SK-N-SH treated with all-trans-retinoic acid at 6 μM for 48 hours (cell line): ENCODE measurements at regions not wholly inside any gene's neighbourhood (a gene's known extent, or its start where the extent isn't known, plus 50 kb on each side); places are given as distances from the start of the nearest gene placed in this dataset.

Experiments used
- ATAC-seq: fragments of 200-7000 bp; cut with Tn5 transposase; 3 replicates; pipeline ENCODE4 v1.9.1; 2020; ENCODE audit warnings: mild to moderate bottlenecking, moderate library complexity
- ARNTL ChIP-seq: fragments of 450-650 bp; formaldehyde crosslinking; IDR thresholded peaks from 2 replicates; pipeline ENCODE4 v1.5.0; 2020; ENCODE audit warnings: low read depth, mild to moderate bottlenecking, moderate library complexity, borderline replicate concordance
- BACH2 ChIP-seq: fragments of 250-450 bp; sonication (Bioruptor Pico); IDR thresholded peaks from 2 replicates; pipeline ENCODE4 v1.9.0; 2021; ENCODE audit warnings: mild to moderate bottlenecking, borderline replicate concordance
- CREB5 ChIP-seq: fragments of 250-450 bp; sonication (Bioruptor Pico); IDR thresholded peaks from 2 replicates; pipeline ENCODE4 v1.5.1; 2020; ENCODE audit warnings: low read depth, mild to moderate bottlenecking, moderate library complexity
- CSRNP3 ChIP-seq: fragments of 250-450 bp; sonication (Bioruptor Pico); IDR thresholded peaks from 2 replicates; pipeline ENCODE4 v1.5.1; 2021; ENCODE audit warnings: mild to moderate bottlenecking, moderate library complexity
- ESRRG ChIP-seq: fragments of 250-450 bp; sonication (Bioruptor Pico); IDR thresholded peaks from 2 replicates; pipeline ENCODE4 v1.6.1; 2021; ENCODE audit warnings: mild to moderate bottlenecking
- ISL1 ChIP-seq: fragments of 250-450 bp; sonication (Bioruptor Pico); IDR thresholded peaks from 2 replicates; pipeline ENCODE4 v2.1.2; 2022; ENCODE audit warnings: mild to moderate bottlenecking, moderate library complexity
- PATZ1 ChIP-seq: fragments of 250-450 bp; sonication (Bioruptor Pico); IDR thresholded peaks from 2 replicates; pipeline ENCODE4 v1.8.0; 2020; ENCODE audit warnings: mild to moderate bottlenecking, moderate library complexity, borderline replicate concordance
- POU6F1 ChIP-seq: fragments of 250-450 bp; sonication (Bioruptor Pico); IDR thresholded peaks from 2 replicates; pipeline ENCODE4 v1.8.0; 2021; ENCODE audit warnings: low read depth, mild to moderate bottlenecking, moderate library complexity, borderline replicate concordance
- PPARA ChIP-seq: fragments of 250-450 bp; sonication (Bioruptor Pico); IDR thresholded peaks from 2 replicates; pipeline ENCODE4 v1.5.0; 2020; ENCODE audit warnings: mild to moderate bottlenecking, borderline replicate concordance
- RARB ChIP-seq: fragments of 250-450 bp; sonication (Bioruptor Pico); IDR thresholded peaks from 2 replicates; pipeline ENCODE4 v1.8.0; 2021; ENCODE audit warnings: mild to moderate bottlenecking, moderate library complexity
- SNAI2 ChIP-seq: fragments of 250-450 bp; sonication (Bioruptor Pico); IDR thresholded peaks from 2 replicates; pipeline ENCODE4 v1.5.0; 2020; ENCODE audit warnings: mild to moderate bottlenecking, moderate library complexity
- TCF4 ChIP-seq: fragments of 250-450 bp; sonication (Bioruptor Pico); IDR thresholded peaks from 2 replicates; pipeline ENCODE4 v1.8.0; 2021; ENCODE audit warnings: mild to moderate bottlenecking, moderate library complexity, borderline replicate concordance
- TOX ChIP-seq: fragments of 250-450 bp; sonication (Bioruptor Pico); IDR thresholded peaks from 2 replicates; pipeline ENCODE4 v1.8.0; 2021; ENCODE audit warnings: mild to moderate bottlenecking, moderate library complexity, borderline replicate concordance
- TSHZ2 ChIP-seq: fragments of 250-450 bp; sonication (Bioruptor Pico); IDR thresholded peaks from 2 replicates; pipeline ENCODE4 v1.5.0; 2020; ENCODE audit warnings: mild to moderate bottlenecking, moderate library complexity
- ZC3H10 ChIP-seq: fragments of 250-450 bp; sonication (Bioruptor Pico); IDR thresholded peaks from 2 replicates; pipeline ENCODE4 v1.5.1; 2021; ENCODE audit warnings: mild to moderate bottlenecking, moderate library complexity
- ZFP30 ChIP-seq: fragments of 450-650 bp; formaldehyde crosslinking; IDR thresholded peaks from 2 replicates; pipeline ENCODE4 v1.5.0; 2022; ENCODE audit warnings: mild to moderate bottlenecking, moderate library complexity
- ZNF565 ChIP-seq: fragments of 450-650 bp; formaldehyde crosslinking; conservative IDR thresholded peaks from 2 replicates; pipeline ENCODE4 v1.5.0; 2020; ENCODE audit warnings: low read depth, mild to moderate bottlenecking, moderate library complexity
- ZNF70 ChIP-seq: fragments of 450-650 bp; formaldehyde crosslinking; IDR thresholded peaks from 2 replicates; pipeline ENCODE4 v1.5.0; 2020; ENCODE audit warnings: mild to moderate bottlenecking, moderate library complexity

GRCh38 chr11:115103921-115104320 lies 400.3 kb downstream of the CADM1 start (continued):
- no peak for TF ChIP-seq TSHZ2
- no peak for TF ChIP-seq ARNTL (CRISPR knock-in tag)
- TF ChIP-seq ZNF70 (CRISPR knock-in tag) = no peak
- no peak for TF ChIP-seq CSRNP3 (CRISPR knock-in tag)
- TF ChIP-seq PPARA (CRISPR knock-in tag) = no peak
- TF ChIP-seq TCF4 (CRISPR knock-in tag) = no peak
- TF ChIP-seq SNAI2 = no peak
- TF ChIP-seq, all 23 proteins: peak for 0

GRCh38 chr11:115104851-115105453 lies 399.3 kb downstream of the CADM1 start:
- ATAC-seq = no peak
- TF ChIP-seq ZNF565 (CRISPR knock-in tag) (no peak), RARB (CRISPR knock-in tag) (no peak)

- ATAC-seq = no peak
- TF ChIP-seq ESRRG (CRISPR knock-in tag) (no peak), PATZ1 (CRISPR knock-in tag) (no peak), BACH2 (CRISPR knock-in tag) (no peak), TOX (CRISPR knock-in tag) (no peak), ZC3H10 (no peak), CREB5 (CRISPR knock-in tag) (no peak), ZNF565 (CRISPR knock-in tag) (no peak), ZFP30 (CRISPR knock-in tag) (no peak), PPARA (CRISPR knock-in tag) (no peak), TSHZ2 (no peak), ISL1 (no peak), ZNF70 (CRISPR knock-in tag) (no peak)
These were observed 393.1 kb downstream of the CADM1 start for GRCh38 chr11:115111066-115111465.

GRCh38 chr11:115112754-115113153 lies 391.5 kb downstream of the CADM1 start:
- TF ChIP-seq TCF4 (CRISPR knock-in tag) = no peak
- TF ChIP-seq POU6F1 (CRISPR knock-in tag) = no peak
- no peak for TF ChIP-seq BACH2 (CRISPR knock-in tag)
- no peak for TF ChIP-seq PPARA (CRISPR knock-in tag)
- TF ChIP-seq CREB5 (CRISPR knock-in tag) = no peak
- TF ChIP-seq ESRRG (CRISPR knock-in tag) = no peak
- no peak for ATAC-seq
